Psoas muscle (tissue), 7 donors: ENCODE measurements at regions not wholly inside any gene's neighbourhood (a gene's known extent, or its start where the extent isn't known, plus 50 kb on each side); places are given as distances from the start of the nearest gene placed in this dataset.

ENCODE experiments used
- ATAC-seq, 4 donors: fragments of 200-7000 bp; cut with Tn5 transposase; one replicate each; pipeline ENCODE4 v1.9.1; 2020; ENCODE audit warnings: moderate library complexity in 3 of 4, mild to moderate bottlenecking in 2 of 4
- DNase-seq, 2 donors: peaks; one replicate each; pipeline ENCODE4 v3.0.0-alpha.2; 2020
- H3K27ac ChIP-seq: fragments of 200-600 bp; one replicate; pipeline ENCODE4 v1.8.0; 2022
- H3K27me3 ChIP-seq, 3 donors: fragments of 200-600 bp in 1 of 3; one replicate each; pipeline versions ENCODE4 v1.6.1 to v1.8.0; 2013 to 2022; ENCODE audit warnings: low read length in 2 of 3, mild to moderate bottlenecking in 2 of 3, moderate library complexity in 1 of 3; ENCODE audit not compliant: insufficient read depth in 3 of 3
- H3K36me3 ChIP-seq, 2 donors: fragments of 200-600 bp in 1 of 2; one replicate each; pipeline versions ENCODE4 v1.6.1 to v1.8.0; 2013 to 2022; ENCODE audit warnings: low read depth in 1 of 2, mild to moderate bottlenecking in 1 of 2, moderate library complexity in 1 of 2; ENCODE audit not compliant: insufficient read depth in 1 of 2
- H3K4me1 ChIP-seq: fragments of 200-600 bp; one replicate; pipeline ENCODE4 v1.8.0; 2022
- H3K4me3 ChIP-seq: fragments of 200-600 bp; one replicate; pipeline ENCODE4 v1.8.0; 2022; ENCODE audit warnings: mild to moderate bottlenecking
- H3K9me3 ChIP-seq: fragments of 200-600 bp; one replicate; pipeline ENCODE4 v1.8.0; 2022
- CTCF ChIP-seq: fragments of 200-600 bp; IDR thresholded peaks from one replicate; pipeline ENCODE4 v1.8.0; 2022; ENCODE audit warnings: antibody characterized with exemption
- WGBS, 3 donors: extraction: QIAGEN DNeasy Blood & Tissue Kit; methylation state at CpG; one replicate each; pipeline versions ENCODE4 v1.1.6 to v1.1.7; 2013; 5-methylcytosine and 5-hydroxymethylcytosine counted together
- intact Hi-C, 2 donors: fragments of 100-400 bp; cut with DNase I; formaldehyde crosslinking; loops; one replicate each; pipeline versions ENCODE4 v1.11.0 to v1.14.2; 2022
- donor health status: healthy with polysubstance abuse.
- donor health status: DM: no; HTN: no; CAD: no; lungs with moderate emphysema.
- donor health status: Bipolar disorder and iron deficiency.
- donor health status: healthy.
- donor health status: DM: yes; HTN: yes; CAD: no.
- donor health status: DM: no; HTN: no; CAD: no.
- donor health status: DM: yes; HTN: yes; CAD: no.

- intact Hi-C loops, result no loop called here
- no peak overlapping the region for H3K27ac ChIP-seq
- 91 to 98% (median 96%) methylated on average over 2 of the region's 2 CpGs for WGBS, 3 donors
These were observed 97.0 kb downstream of the MAF start for GRCh38 chr16:79503511-79503910.

GRCh38 chr16:79501446-79501845 lies 99.1 kb downstream of the MAF start:
- 95 to 96% (median 95%) methylated on average over 4 of the region's 4 CpGs for WGBS, 3 donors
- Histone ChIP-seq H3K9me3 (peaks cover under 1% of the 10 kb centered on the region), H3K36me3 (no peaks in the 10 kb centered on the region), H3K27me3 (no peaks in the 10 kb centered on the region), H3K27ac (no peak overlapping the region), H3K4me3 (no peak overlapping the region), H3K4me1 (no peaks in the 10 kb centered on the region)
- ATAC-seq (no peak), DNase-seq (no peak)
- intact Hi-C loops, result no loop called here
- no peak for TF ChIP-seq CTCF

More at GRCh38 chr16:79503511-79503910, 97.0 kb downstream of the MAF start:
- H3K9me3 ChIP-seq, result no peaks in the 10 kb centered on the region
- no peak for TF ChIP-seq CTCF
- no peaks in the 10 kb centered on the region for H3K36me3 ChIP-seq
- no peak overlapping the region for H3K4me3 ChIP-seq
- no peaks in the 10 kb centered on the region for H3K27me3 ChIP-seq
- no peak for DNase-seq
- H3K4me1 ChIP-seq, result peaks cover 4% of the 10 kb centered on the region
- no peak for ATAC-seq

GRCh38 chr16:79500866-79501265 lies 99.7 kb downstream of the MAF start:
- no peaks in the 10 kb centered on the region for H3K4me1 ChIP-seq
- ATAC-seq, result no peak
- DNase-seq, result no peak
- peaks cover 6% of the 10 kb centered on the region for H3K9me3 ChIP-seq
- H3K4me3 ChIP-seq, result no peak overlapping the region
- intact Hi-C loops, result no loop called here
- H3K27ac ChIP-seq, result no peak overlapping the region
- no peaks in the 10 kb centered on the region for H3K27me3 ChIP-seq
- H3K36me3 ChIP-seq, result no peaks in the 10 kb centered on the region
- WGBS, 3 donors, result 81 to 95% (median 91%) methylated on average over 2 of the region's 2 CpGs
- no peak for TF ChIP-seq CTCF

- 60 to 81% (median 74%) methylated on average over 2 of the region's 2 CpGs for WGBS, 3 donors
- Histone ChIP-seq H3K27ac (no peak overlapping the region), H3K4me3 (no peak overlapping the region), H3K36me3 (no peaks in the 10 kb centered on the region), H3K4me1 (no peaks in the 10 kb centered on the region), H3K9me3 (peaks cover 7% of the 10 kb centered on the region), H3K27me3 (no peaks in the 10 kb centered on the region)
- DNase-seq (no peak), ATAC-seq (no peak)
- intact Hi-C loops, result no loop called here
- no peak for TF ChIP-seq CTCF
These were observed 100.3 kb downstream of the MAF start for GRCh38 chr16:79500286-79500685.

- no peak overlapping the region for H3K4me3 ChIP-seq
- peaks cover 7% of the 10 kb centered on the region for H3K9me3 ChIP-seq
- no peaks in the 10 kb centered on the region for H3K27me3 ChIP-seq
- H3K36me3 ChIP-seq, result no peaks in the 10 kb centered on the region
- intact Hi-C loops, result loop anchor here in 1 of 2 donors (1.0 kb wide), 1 partner anchor 18 kb away; no protein-coding TSS in a partner anchor
- ATAC-seq (no peak), DNase-seq (no peak)
- TF ChIP-seq CTCF, result no peak
- WGBS, 3 donors, result 80 to 96% (median 90%) methylated on average over 1 of the region's 1 CpG
- H3K27ac ChIP-seq, result no peak overlapping the region
- no peaks in the 10 kb centered on the region for H3K4me1 ChIP-seq
These were observed 101.6 kb downstream of the MAF start for GRCh38 chr16:79498928-79499327.
